ENCODE measurements at regions not wholly inside any gene's neighbourhood (a gene's known extent, or its start where the extent isn't known, plus 50 kb on each side); places are given as distances from the start of the nearest gene placed in this dataset.

DNA sequence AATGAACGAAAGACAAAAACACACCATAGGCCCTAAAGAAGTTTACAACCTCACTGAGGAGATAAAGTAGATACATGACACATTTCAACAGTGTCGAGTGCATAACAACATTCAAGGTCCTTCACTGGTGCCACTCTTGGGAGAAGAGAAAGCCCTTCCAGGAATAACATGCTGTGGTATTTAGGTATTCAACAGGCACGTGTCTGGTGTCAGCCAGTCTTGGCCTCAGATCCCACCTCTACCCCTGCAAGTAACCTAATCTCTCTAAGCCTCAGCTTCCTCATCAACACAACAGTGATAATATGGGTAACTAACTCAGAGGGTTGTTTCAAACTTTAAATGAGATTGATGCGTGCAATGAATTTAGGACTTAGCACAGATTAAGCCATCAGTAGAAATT is 235.0 kb upstream of the ZC3H12C start:
- FAIRE-seq (no peak), DNase-seq (ENCODE audit: low read depth, low spot score) (no peak)
- Histone ChIP-seq H4K20me1 (ENCODE audit: control insufficient read depth, extremely low read depth, insufficient read depth, low read length) (no peaks in the 10 kb centered on the region), H3K36me3 (ENCODE audit: control insufficient read depth in 2 of 2, extremely low read depth in 1 of 2, insufficient read depth in 2 of 2, low read length in 2 of 2) (no peaks in the 10 kb centered on the region), H3K79me2 (ENCODE audit: control insufficient read depth, insufficient read depth, low read length) (no peaks in the 10 kb centered on the region), H3K27ac (ENCODE audit: control insufficient read depth, insufficient read depth, low read length) (no peak overlapping the region), H3K9me1 (ENCODE audit: control insufficient read depth, extremely low read depth, insufficient read depth, low read length) (no peaks in the 10 kb centered on the region), H3K9me3 (ENCODE audit: control insufficient read depth, low read depth, low read length) (no peaks in the 10 kb centered on the region), H3K27me3 (ENCODE audit: control insufficient read depth, extremely low read depth, insufficient read depth, low read length) (no peaks in the 10 kb centered on the region), H3K4me3 (ENCODE audit: control insufficient read depth in 2 of 3, extremely low read depth in 1 of 3, insufficient read depth in 2 of 3, low read depth in 1 of 3, low read length in 3 of 3) (no peak overlapping the region), H3K4me2 (ENCODE audit: control insufficient read depth, extremely low read depth, insufficient read depth, low read depth, low read length) (no peak overlapping the region), H3K9ac (ENCODE audit: control insufficient read depth, extremely low read depth, insufficient read depth, low read length) (no peak overlapping the region), H3K4me1 (ENCODE audit: control insufficient read depth, extremely low read depth, insufficient read depth, low read length) (no peaks in the 10 kb centered on the region), H2AFZ (ENCODE audit: control insufficient read depth, low read length) (no peak overlapping the region)
- dilution Hi-C loops (cut with MboI; ENCODE audit: extremely low pct_ligation_motif_present, low sequenced_read_pairs): no loop called here
- TF ChIP-seq, protein P1, sequence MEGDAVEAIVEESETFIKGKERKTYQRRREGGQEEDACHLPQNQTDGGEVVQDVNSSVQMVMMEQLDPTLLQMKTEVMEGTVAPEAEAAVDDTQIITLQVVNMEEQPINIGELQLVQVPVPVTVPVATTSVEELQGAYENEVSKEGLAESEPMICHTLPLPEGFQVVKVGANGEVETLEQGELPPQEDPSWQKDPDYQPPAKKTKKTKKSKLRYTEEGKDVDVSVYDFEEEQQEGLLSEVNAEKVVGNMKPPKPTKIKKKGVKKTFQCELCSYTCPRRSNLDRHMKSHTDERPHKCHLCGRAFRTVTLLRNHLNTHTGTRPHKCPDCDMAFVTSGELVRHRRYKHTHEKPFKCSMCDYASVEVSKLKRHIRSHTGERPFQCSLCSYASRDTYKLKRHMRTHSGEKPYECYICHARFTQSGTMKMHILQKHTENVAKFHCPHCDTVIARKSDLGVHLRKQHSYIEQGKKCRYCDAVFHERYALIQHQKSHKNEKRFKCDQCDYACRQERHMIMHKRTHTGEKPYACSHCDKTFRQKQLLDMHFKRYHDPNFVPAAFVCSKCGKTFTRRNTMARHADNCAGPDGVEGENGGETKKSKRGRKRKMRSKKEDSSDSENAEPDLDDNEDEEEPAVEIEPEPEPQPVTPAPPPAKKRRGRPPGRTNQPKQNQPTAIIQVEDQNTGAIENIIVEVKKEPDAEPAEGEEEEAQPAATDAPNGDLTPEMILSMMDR (optimal IDR thresholded peaks at IDR 0.05 in 1 of 3, IDR thresholded peaks at IDR 0.05 in 1 of 3, conservative IDR thresholded peaks at IDR 0.05 in 1 of 3; ENCODE audit: extremely low read depth in 1 of 3, insufficient read depth in 2 of 3, low read length in 3 of 3): no peak
- no peak for TF ChIP-seq EZH2 (IDR thresholded peaks at IDR 0.05; ENCODE audit: low read length)

DNA sequence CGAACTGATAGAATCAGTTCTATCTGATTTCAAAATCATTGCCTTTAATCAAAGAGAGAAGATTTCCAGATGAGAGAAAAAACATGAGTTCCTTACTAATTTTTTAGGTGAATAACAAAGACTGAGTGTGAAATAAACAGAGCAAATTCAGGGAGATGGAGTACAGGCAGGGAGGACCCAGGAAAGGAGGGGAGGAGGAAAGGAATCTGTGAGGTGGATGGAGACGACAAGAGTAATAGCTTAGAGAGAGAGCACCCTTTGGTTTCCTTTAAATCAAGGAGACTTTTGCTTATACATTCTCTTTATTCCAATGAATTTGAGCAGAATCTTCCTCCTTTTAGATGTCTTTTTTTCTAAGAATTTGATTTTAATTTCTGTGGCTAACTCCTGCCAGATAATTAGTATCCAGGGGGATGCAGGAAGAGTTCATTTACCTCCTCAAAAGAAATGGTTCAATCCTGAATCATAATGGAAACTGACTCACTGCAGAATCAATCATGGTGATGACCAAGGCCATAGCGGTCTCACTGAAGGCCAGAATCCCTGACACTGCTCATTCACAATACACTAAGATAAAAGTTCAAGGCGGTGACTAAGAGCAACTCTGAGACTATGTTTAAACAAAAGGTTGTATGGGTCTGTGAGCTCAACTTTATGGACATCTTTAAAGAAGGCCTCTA is 234.0 kb upstream of the ZC3H12C start:
- H3K9me1 ChIP-seq (ENCODE audit: control insufficient read depth, extremely low read depth, insufficient read depth, low read length): no peaks in the 10 kb centered on the region
- no peaks in the 10 kb centered on the region for H3K79me2 ChIP-seq (ENCODE audit: control insufficient read depth, insufficient read depth, low read length)
- FAIRE-seq (no peak), DNase-seq (ENCODE audit: low read depth, low spot score) (no peak)
- no peak overlapping the region for H3K4me2 ChIP-seq (ENCODE audit: control insufficient read depth, extremely low read depth, insufficient read depth, low read depth, low read length)
- no peak overlapping the region for H3K9ac ChIP-seq (ENCODE audit: control insufficient read depth, extremely low read depth, insufficient read depth, low read length)
- no peaks in the 10 kb centered on the region for H3K9me3 ChIP-seq (ENCODE audit: control insufficient read depth, low read depth, low read length)
- no peak overlapping the region for H3K27ac ChIP-seq (ENCODE audit: control insufficient read depth, insufficient read depth, low read length)
- no peak overlapping the region for H2AFZ ChIP-seq (ENCODE audit: control insufficient read depth, low read length)
- H4K20me1 ChIP-seq (ENCODE audit: control insufficient read depth, extremely low read depth, insufficient read depth, low read length): no peaks in the 10 kb centered on the region
- no peaks in the 10 kb centered on the region for H3K27me3 ChIP-seq (ENCODE audit: control insufficient read depth, extremely low read depth, insufficient read depth, low read length)
- no peak for TF ChIP-seq EZH2 (IDR thresholded peaks at IDR 0.05; ENCODE audit: low read length)
- TF ChIP-seq, protein P1 (optimal IDR thresholded peaks at IDR 0.05 in 1 of 3, IDR thresholded peaks at IDR 0.05 in 1 of 3, conservative IDR thresholded peaks at IDR 0.05 in 1 of 3; ENCODE audit: extremely low read depth in 1 of 3, insufficient read depth in 2 of 3, low read length in 3 of 3): no peak
- dilution Hi-C loops (cut with MboI; ENCODE audit: extremely low pct_ligation_motif_present, low sequenced_read_pairs): no loop called here
- no peak overlapping the region for H3K4me3 ChIP-seq (ENCODE audit: control insufficient read depth in 2 of 3, extremely low read depth in 1 of 3, insufficient read depth in 2 of 3, low read depth in 1 of 3, low read length in 3 of 3)
- H3K36me3 ChIP-seq (ENCODE audit: control insufficient read depth in 2 of 2, extremely low read depth in 1 of 2, insufficient read depth in 2 of 2, low read length in 2 of 2): no peaks in the 10 kb centered on the region
- no peaks in the 10 kb centered on the region for H3K4me1 ChIP-seq (ENCODE audit: control insufficient read depth, extremely low read depth, insufficient read depth, low read length)
